SK-N-SH treated with all-trans-retinoic acid at 6 μM for 48 hours (cell line): ENCODE measurements at regions not wholly inside any gene's neighbourhood (a gene's known extent, or its start where the extent isn't known, plus 50 kb on each side); places are given as distances from the start of the nearest gene placed in this dataset.

ENCODE experiments used
- ARNTL ChIP-seq: fragments of 450-650 bp; formaldehyde crosslinking; IDR thresholded peaks from 2 replicates; pipeline ENCODE4 v1.5.0; 2020; ENCODE audit warnings: low read depth, mild to moderate bottlenecking, moderate library complexity, borderline replicate concordance
- ISL1 ChIP-seq: fragments of 250-450 bp; sonication (Bioruptor Pico); IDR thresholded peaks from 2 replicates; pipeline ENCODE4 v2.1.2; 2022; ENCODE audit warnings: mild to moderate bottlenecking, moderate library complexity
- TF ChIP-seq, protein P1 (sequence below): fragments of 250-450 bp; sonication (Bioruptor Pico); IDR thresholded peaks from 2 replicates; pipeline ENCODE4 v1.8.0; 2020; ENCODE audit warnings: mild to moderate bottlenecking, moderate library complexity, borderline replicate concordance

DNA sequence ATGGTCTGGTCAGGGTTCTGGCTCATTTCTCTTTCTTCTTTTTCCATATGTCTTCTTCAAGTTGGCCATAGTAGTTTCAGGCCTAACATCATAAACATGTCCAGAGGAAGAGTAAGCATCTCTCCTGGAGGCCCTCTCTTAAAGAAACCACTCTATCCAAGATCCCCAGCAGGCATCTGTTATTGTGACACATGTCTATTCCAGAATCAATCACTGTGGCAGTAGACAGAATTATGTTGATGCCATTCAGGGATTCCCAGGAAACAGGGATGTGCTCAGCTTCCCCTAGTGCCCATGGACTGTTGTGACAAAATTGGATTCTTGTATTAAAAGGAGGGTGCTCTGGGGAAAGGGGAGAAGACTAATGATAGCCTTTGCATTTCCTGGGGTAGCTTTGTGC, 224.0 kb downstream of the HNRNPD start:
- TF ChIP-seq ARNTL (CRISPR knock-in tag) (no peak), ISL1 (CRISPR knock-in tag) (no peak)
- TF ChIP-seq, protein P1, sequence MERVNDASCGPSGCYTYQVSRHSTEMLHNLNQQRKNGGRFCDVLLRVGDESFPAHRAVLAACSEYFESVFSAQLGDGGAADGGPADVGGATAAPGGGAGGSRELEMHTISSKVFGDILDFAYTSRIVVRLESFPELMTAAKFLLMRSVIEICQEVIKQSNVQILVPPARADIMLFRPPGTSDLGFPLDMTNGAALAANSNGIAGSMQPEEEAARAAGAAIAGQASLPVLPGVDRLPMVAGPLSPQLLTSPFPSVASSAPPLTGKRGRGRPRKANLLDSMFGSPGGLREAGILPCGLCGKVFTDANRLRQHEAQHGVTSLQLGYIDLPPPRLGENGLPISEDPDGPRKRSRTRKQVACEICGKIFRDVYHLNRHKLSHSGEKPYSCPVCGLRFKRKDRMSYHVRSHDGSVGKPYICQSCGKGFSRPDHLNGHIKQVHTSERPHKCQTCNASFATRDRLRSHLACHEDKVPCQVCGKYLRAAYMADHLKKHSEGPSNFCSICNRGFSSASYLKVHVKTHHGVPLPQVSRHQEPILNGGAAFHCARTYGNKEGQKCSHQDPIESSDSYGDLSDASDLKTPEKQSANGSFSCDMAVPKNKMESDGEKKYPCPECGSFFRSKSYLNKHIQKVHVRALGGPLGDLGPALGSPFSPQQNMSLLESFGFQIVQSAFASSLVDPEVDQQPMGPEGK (CRISPR knock-in tag): no peak
